ENCODE measurements at regions not wholly inside any gene's neighbourhood (a gene's known extent, or its start where the extent isn't known, plus 50 kb on each side); places are given as distances from the start of the nearest gene placed in this dataset.

- FAIRE-seq (no peak), DNase-seq (ENCODE audit: low read depth, low spot score) (no peak)
- TF ChIP-seq POLR2AphosphoS5 (IDR thresholded peaks at IDR 0.05; ENCODE audit: insufficient read depth, low read depth, low read length) (no peak), GATA2 (IDR thresholded peaks at IDR 0.05; ENCODE audit: insufficient read depth, insufficient read length, low read depth, low read length) (no peak)
- TF ChIP-seq, protein P1, sequence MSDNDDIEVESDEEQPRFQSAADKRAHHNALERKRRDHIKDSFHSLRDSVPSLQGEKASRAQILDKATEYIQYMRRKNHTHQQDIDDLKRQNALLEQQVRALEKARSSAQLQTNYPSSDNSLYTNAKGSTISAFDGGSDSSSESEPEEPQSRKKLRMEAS (IDR thresholded peaks at IDR 0.05; ENCODE audit: insufficient read depth, insufficient read length): no peak
- Histone ChIP-seq H3K79me2 (ENCODE audit: control insufficient read depth, insufficient read depth, low read length) (no peaks in the 10 kb centered on the region), H3K9ac (replicated peaks; ENCODE audit: extremely low read depth, insufficient read depth, low read length) (no peak overlapping the region), H3K36me3 (ENCODE audit: control insufficient read depth in 2 of 2, extremely low read depth in 1 of 2, insufficient read depth in 2 of 2, low read length in 2 of 2) (no peaks in the 10 kb centered on the region), H3K4me2 (ENCODE audit: insufficient read depth, low read length) (no peak overlapping the region), H3K9me1 (replicated peaks; ENCODE audit: control insufficient read depth, extremely low read depth, insufficient read depth, low read length) (no peaks in the 10 kb centered on the region), H3K27ac (ENCODE audit: insufficient read depth, low read depth, low read length) (no peak overlapping the region), H3K4me3 (replicated peaks in 1 of 3; ENCODE audit: insufficient read depth in 1 of 3, low read depth in 1 of 3, low read length in 3 of 3) (no peak overlapping the region), H3K27me3 (ENCODE audit: control insufficient read depth in 2 of 2, insufficient read depth in 2 of 2, low read length in 2 of 2) (no peaks in the 10 kb centered on the region), H3K9me3 (replicated peaks; ENCODE audit: control insufficient read depth, insufficient read depth, low read length) (no peaks in the 10 kb centered on the region), H3K4me1 (ENCODE audit: control insufficient read depth, extremely low read depth, insufficient read depth, low read length) (no peaks in the 10 kb centered on the region), H4K20me1 (replicated peaks; ENCODE audit: control insufficient read depth, extremely low read depth, insufficient read depth, low read length) (no peaks in the 10 kb centered on the region), H2AFZ (ENCODE audit: low read depth, low read length) (no peak overlapping the region)
- no TSS peak for BruUV-seq (replicated peaks)
- dilution Hi-C loops (cut with MboI; ENCODE audit: extremely low pct_ligation_motif_present, low sequenced_read_pairs): no loop called here
- ChIA-PET POLR2A (no interaction called here), CTCF (no interaction called here)
- intact Hi-C loops (cut with micrococcal nuclease): no loop called here
These were observed 875.0 kb upstream of the PRKX start for GRCh38 chrX:4588466-4588865.

GRCh38 chrX:4588056-4588455 is 874.6 kb upstream of the PRKX start:
- POLR2A ChIA-PET: no interaction called here
- Histone ChIP-seq H3K79me2 (ENCODE audit: control insufficient read depth, insufficient read depth, low read length) (no peaks in the 10 kb centered on the region), H4K20me1 (replicated peaks; ENCODE audit: control insufficient read depth, extremely low read depth, insufficient read depth, low read length) (no peaks in the 10 kb centered on the region), H3K27ac (ENCODE audit: insufficient read depth, low read depth, low read length) (no peak overlapping the region), H3K4me2 (ENCODE audit: insufficient read depth, low read length) (no peak overlapping the region), H3K9me3 (replicated peaks; ENCODE audit: control insufficient read depth, insufficient read depth, low read length) (no peaks in the 10 kb centered on the region), H3K27me3 (ENCODE audit: control insufficient read depth in 2 of 2, insufficient read depth in 2 of 2, low read length in 2 of 2) (no peaks in the 10 kb centered on the region), H3K36me3 (ENCODE audit: control insufficient read depth in 2 of 2, extremely low read depth in 1 of 2, insufficient read depth in 2 of 2, low read length in 2 of 2) (no peaks in the 10 kb centered on the region), H3K4me1 (ENCODE audit: control insufficient read depth, extremely low read depth, insufficient read depth, low read length) (no peaks in the 10 kb centered on the region), H3K4me3 (replicated peaks in 1 of 3; ENCODE audit: insufficient read depth in 1 of 3, low read depth in 1 of 3, low read length in 3 of 3) (no peak overlapping the region), H3K9ac (replicated peaks; ENCODE audit: extremely low read depth, insufficient read depth, low read length) (no peak overlapping the region), H2AFZ (ENCODE audit: low read depth, low read length) (no peak overlapping the region), H3K9me1 (replicated peaks; ENCODE audit: control insufficient read depth, extremely low read depth, insufficient read depth, low read length) (no peaks in the 10 kb centered on the region)
- no TSS peak for BruUV-seq (replicated peaks)
- no peak for DNase-seq (ENCODE audit: low read depth, low spot score)
- no peak for FAIRE-seq
- TF ChIP-seq, protein P1 (IDR thresholded peaks at IDR 0.05; ENCODE audit: insufficient read depth, insufficient read length): no peak
- TF ChIP-seq POLR2AphosphoS5 (IDR thresholded peaks at IDR 0.05; ENCODE audit: insufficient read depth, low read depth, low read length) (no peak), JUN (IDR thresholded peaks at IDR 0.05; ENCODE audit: borderline replicate concordance, insufficient read depth, insufficient read length, low read depth) (no peak), FOS (IDR thresholded peaks at IDR 0.05; ENCODE audit: borderline replicate concordance, insufficient read depth, low read length) (no peak), POLR2A (IDR thresholded peaks at IDR 0.05; ENCODE audit: low read depth, low read length) (no peak), EZH2 (IDR thresholded peaks at IDR 0.05; ENCODE audit: borderline replicate concordance, low read depth, low read length, severe bottlenecking) (no peak), CTCF (IDR thresholded peaks at IDR 0.05; ENCODE audit: extremely low read depth in 1 of 2, insufficient read depth in 1 of 2, low read depth in 1 of 2, low read length in 2 of 2) (no peak), GATA2 (IDR thresholded peaks at IDR 0.05; ENCODE audit: insufficient read depth, insufficient read length, low read depth, low read length) (no peak), MYC (IDR thresholded peaks at IDR 0.05; ENCODE audit: low read depth, low read length) (no peak)
- intact Hi-C loops (cut with micrococcal nuclease): no loop called here
- dilution Hi-C loops (cut with MboI; ENCODE audit: extremely low pct_ligation_motif_present, low sequenced_read_pairs): no loop called here
- CTCF ChIA-PET: no interaction called here
